HCT116 (cell line): ENCODE measurements at regions not wholly inside any gene's neighbourhood (a gene's known extent, or its start where the extent isn't known, plus 50 kb on each side); places are given as distances from the start of the nearest gene placed in this dataset.

Experiments used
- ATAC-seq: fragments of 200-7000 bp; cut with Tn5 transposase; 2 replicates; pipeline ENCODE4 v1.9.1; 2020; ENCODE audit warnings: mild to moderate bottlenecking, moderate library complexity
- BruUV-seq: library from RNA; stranded (reverse); fragments of 400-500 nt; replicated peaks from 2 replicates; lab custom pipeline; 2021; lab: Mats Ljungman, UMichigan
- CTCF ChIA-PET: fragments of 300-600 bp; sonication (Branson Sonifier 250); formaldehyde crosslinking; loops from one replicate; lab custom pipeline; 2021; ENCODE audit warnings: antibody characterized with exemption; lab: Charles Lee
- POLR2A ChIA-PET: fragments of 300-600, 350-600 bp; sonication (Branson Sonifier 250); formaldehyde crosslinking; loops from one replicate; lab custom pipeline; 2021; ENCODE audit warnings: antibody characterized with exemption; lab: Charles Lee
- RAD21 ChIA-PET, 2 experiments: fragments of 300-600 bp; sonication (Branson Sonifier 250); formaldehyde crosslinking; loops; one replicate each; lab custom pipeline; 2023; ENCODE audit warnings: low total read pairs in 2 of 2; ENCODE audit not compliant: uncharacterized antibody in 2 of 2, unreplicated experiment in 2 of 2, low non-redundant PET in 1 of 2; lab: Charles Lee
- DNase-seq: peaks from one replicate; pipeline ENCODE4 v3.0.0-alpha.2; 2010; ENCODE audit warnings: low read depth, low spot score
- H2AFZ ChIP-seq: fragments of 200-600 bp; shearing (Covaris generic), sonication (generic); 2 replicates; pipeline ENCODE4 v1.6.1; 2017; ENCODE audit warnings: low read depth, mixed run types, mixed read lengths, antibody characterized with exemption, low read length; ENCODE audit not compliant: poor library complexity, severe bottlenecking
- H3K27ac ChIP-seq: 2 replicates; pipeline ENCODE4 v1.5.1; 2012; ENCODE audit warnings: low read depth, low read length
- H3K27me3 ChIP-seq: fragments of 200-600 bp; sonication (generic); 2 replicates; pipeline ENCODE4 v1.6.1; 2016; ENCODE audit warnings: mixed run types, low read length, mixed read lengths; ENCODE audit not compliant: insufficient read depth
- H3K36me3 ChIP-seq, 2 experiments: fragments of 200-500 bp in 1 of 2; fragments of 200-600 bp in 1 of 2; sonication (Bioruptor generic) in 1 of 2; sonication (generic) in 1 of 2; 2 replicates each; pipeline versions ENCODE4 v1.5.1 to v1.6.1; 2014 to 2016; ENCODE audit warnings: low read length in 2 of 2, inconsistent platforms in 1 of 2, mixed read lengths in 1 of 2, mixed run types in 1 of 2; ENCODE audit not compliant: insufficient read depth in 2 of 2, control insufficient read depth in 1 of 2
- H3K4me1 ChIP-seq, 2 experiments: fragments of 200-600 bp in 1 of 2; sonication (generic) in 1 of 2; 2 replicates each; pipeline versions ENCODE4 v1.5.1 to v1.6.1; 2012 to 2017; ENCODE audit warnings: low read length in 2 of 2, inconsistent platforms in 1 of 2, mild to moderate bottlenecking in 1 of 2, mixed read lengths in 1 of 2, mixed run types in 1 of 2, moderate library complexity in 1 of 2; ENCODE audit not compliant: insufficient read depth in 2 of 2, control insufficient read depth in 1 of 2
- H3K4me2 ChIP-seq: fragments of 200-600 bp; sonication (generic); 2 replicates; pipeline ENCODE4 v1.6.1; 2017; ENCODE audit warnings: mixed run types, low read length, mixed read lengths
- H3K4me3 ChIP-seq, 2 experiments: fragments of 200-600 bp in 1 of 2; sonication (generic) in 1 of 2; replicated peaks in 1 of 2; 2 replicates each; pipeline ENCODE4 v1.5.1; 2011 to 2016; ENCODE audit warnings: low read length in 2 of 2, control low read depth in 1 of 2, low read depth in 1 of 2, mild to moderate bottlenecking in 1 of 2, mixed read lengths in 1 of 2, mixed run types in 1 of 2
- H3K79me2 ChIP-seq: fragments of 200-600 bp; sonication (generic); 2 replicates; pipeline ENCODE4 v1.6.1; 2017; ENCODE audit warnings: mild to moderate bottlenecking, mixed run types, low read length, moderate library complexity, mixed read lengths; ENCODE audit not compliant: insufficient read depth
- H3K9ac ChIP-seq: fragments of 200-600 bp; sonication (generic); 2 replicates; pipeline ENCODE4 v1.6.1; 2016; ENCODE audit warnings: low read length, mixed read lengths
- H3K9me2 ChIP-seq: fragments of 200-600 bp; sonication (generic), shearing (Covaris generic); 2 replicates; pipeline ENCODE4 v1.6.1; 2017; ENCODE audit warnings: mixed run types, mild to moderate bottlenecking, moderate library complexity; ENCODE audit not compliant: insufficient read depth
- H3K9me3 ChIP-seq, 2 experiments: fragments of 200-500 bp in 1 of 2; fragments of 200-600 bp in 1 of 2; sonication (Bioruptor generic) in 1 of 2; sonication (generic) in 1 of 2; 2 replicates each; pipeline ENCODE4 v1.6.1; 2014 to 2017; ENCODE audit warnings: low read length in 2 of 2, mixed read lengths in 2 of 2, inconsistent platforms in 1 of 2, low read depth in 1 of 2, mild to moderate bottlenecking in 1 of 2, mixed run types in 1 of 2, moderate library complexity in 1 of 2; ENCODE audit not compliant: control insufficient read depth in 1 of 2, insufficient read depth in 1 of 2
- H4K20me1 ChIP-seq: fragments of 200-600 bp; sonication (generic), shearing (Covaris generic); 2 replicates; pipeline ENCODE4 v1.6.1; 2017; ENCODE audit warnings: mixed run types, mild to moderate bottlenecking, moderate library complexity; ENCODE audit not compliant: insufficient read depth
- CEBPB ChIP-seq: IDR thresholded peaks from 2 replicates; pipeline ENCODE4 v1.6.1; 2012; ENCODE audit warnings: low read depth
- EZH2 ChIP-seq: fragments of 200-600 bp; sonication (generic); IDR thresholded peaks from 2 replicates; pipeline ENCODE4 v1.6.1; 2017; ENCODE audit warnings: antibody characterized with exemption, mixed run types
- EZH2phosphoT487 ChIP-seq: fragments of 200-600 bp; IDR thresholded peaks from 2 replicates; pipeline ENCODE4 v1.6.1; 2018; ENCODE audit warnings: antibody characterized with exemption, borderline replicate concordance
- JUND ChIP-seq: IDR thresholded peaks from 2 replicates; pipeline ENCODE4 v1.6.1; 2012
- POLR2AphosphoS5 ChIP-seq: IDR thresholded peaks from 2 replicates; pipeline ENCODE4 v1.6.1; 2011; ENCODE audit warnings: mild to moderate bottlenecking, low read depth, low read length, moderate library complexity
- RAD21 ChIP-seq: IDR thresholded peaks from 2 replicates; pipeline ENCODE4 v1.6.1; 2012; ENCODE audit warnings: low read depth, mild to moderate bottlenecking
- SRF ChIP-seq: IDR thresholded peaks from 2 replicates; pipeline ENCODE4 v1.6.1; 2012; ENCODE audit warnings: low read depth
- TCF7L2 ChIP-seq: IDR thresholded peaks from 2 replicates; pipeline ENCODE4 v1.7.0; 2011; ENCODE audit warnings: borderline replicate concordance, inconsistent platforms; ENCODE audit not compliant: insufficient read depth, insufficient read length; ENCODE audit errors: extremely low read depth
- ZFX ChIP-seq: fragments of 450-650 bp; IDR thresholded peaks from 2 replicates; pipeline ENCODE4 v1.6.1; 2017
- ZNF274 ChIP-seq: fragments of 200-500 bp; sonication (Bioruptor generic); IDR thresholded peaks from 2 replicates; pipeline ENCODE4 v1.6.1; 2014; ENCODE audit warnings: mild to moderate bottlenecking, low read depth, low read length, inconsistent platforms
- intact Hi-C: fragments of 100-400 bp; cut with micrococcal nuclease; formaldehyde crosslinking; loops from 2 replicates; pipeline ENCODE4 v1.10.0; 2022
- TF ChIP-seq, protein P1 (sequence below): IDR thresholded peaks from 2 replicates; pipeline ENCODE4 v1.6.1; 2012

DNA sequence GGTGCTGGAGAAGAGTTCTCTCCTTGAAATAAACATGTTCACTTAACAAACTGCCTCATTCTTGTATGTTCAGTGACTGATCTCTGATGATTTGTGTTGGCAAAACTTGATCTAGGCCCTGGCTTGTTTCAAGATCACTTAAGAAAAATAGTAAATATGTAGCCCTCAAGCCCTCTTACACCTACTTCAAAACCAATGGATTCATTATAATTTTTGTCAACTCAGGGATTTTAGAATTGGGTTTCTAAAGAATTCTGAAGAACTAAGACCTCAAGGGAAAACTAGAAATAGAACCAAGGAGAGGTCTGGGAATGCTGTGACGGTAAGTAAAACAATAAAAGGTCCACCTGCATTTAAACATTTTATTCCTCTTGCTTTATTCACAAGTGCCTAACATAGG lies 1731.6 kb upstream of the CELF4 start:
- H3K9me2 ChIP-seq, result no peaks in the 10 kb centered on the region
- H3K4me2 ChIP-seq, result no peak overlapping the region
- BruUV-seq, result no TSS peak
- no peaks in the 10 kb centered on the region for H3K9me3 ChIP-seq
- H3K9ac ChIP-seq, result no peak overlapping the region
- no peak overlapping the region for H3K4me3 ChIP-seq
- POLR2A ChIA-PET, result no interaction called here
- H2AFZ ChIP-seq, result no peak overlapping the region
- H3K27me3 ChIP-seq, result no peaks in the 10 kb centered on the region
- no peaks in the 10 kb centered on the region for H3K79me2 ChIP-seq
- H3K36me3 ChIP-seq, result no peaks in the 10 kb centered on the region
- no peaks in the 10 kb centered on the region for H3K4me1 ChIP-seq
- no peaks in the 10 kb centered on the region for H4K20me1 ChIP-seq
- TF ChIP-seq TCF7L2 (no peak), EZH2phosphoT487 (no peak), JUND (no peak), EZH2 (no peak), SRF (no peak), ZFX (no peak), CEBPB (no peak), ZNF274 (no peak)
- TF ChIP-seq, all 23 proteins: peak for 0
- intact Hi-C loops, result no loop called here
- DNase-seq (no peak), ATAC-seq (no peak)
- ChIA-PET RAD21 (no interaction called here), CTCF (no interaction called here)
- no peak overlapping the region for H3K27ac ChIP-seq

DNA sequence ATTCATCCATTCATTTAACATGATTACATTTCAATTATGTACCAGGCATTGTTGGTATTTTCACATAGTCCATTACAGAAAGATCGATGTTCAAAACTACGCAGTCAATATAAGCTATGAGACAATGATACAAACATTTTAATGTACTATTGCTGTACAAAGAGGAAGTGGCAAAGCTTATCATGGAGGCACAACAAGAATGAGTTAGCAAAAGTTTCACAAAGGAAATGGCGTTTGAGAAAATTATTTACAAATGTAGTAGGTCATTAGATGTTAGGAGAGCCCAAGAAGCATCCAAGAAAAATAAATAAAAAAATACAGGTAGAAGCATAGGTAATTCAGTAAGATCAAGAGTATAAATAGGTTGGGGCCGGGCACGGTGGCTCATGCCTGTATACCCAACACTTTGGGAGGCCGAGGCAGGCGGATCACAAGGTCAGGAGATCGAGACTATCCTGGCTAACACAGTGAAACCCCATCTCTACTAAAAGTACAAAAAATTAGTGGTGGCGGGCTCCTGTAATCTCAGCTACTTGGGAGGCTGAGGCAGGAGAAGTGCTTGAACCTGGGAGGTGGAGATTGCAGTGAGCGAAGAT lies 1730.8 kb upstream of the CELF4 start:
- Histone ChIP-seq H3K4me1 (no peaks in the 10 kb centered on the region), H3K36me3 (no peaks in the 10 kb centered on the region), H3K9me2 (no peaks in the 10 kb centered on the region), H4K20me1 (no peaks in the 10 kb centered on the region), H3K9ac (no peak overlapping the region), H3K4me3 (no peak overlapping the region), H3K4me2 (no peak overlapping the region), H3K27ac (no peak overlapping the region), H3K79me2 (no peaks in the 10 kb centered on the region), H3K9me3 (no peaks in the 10 kb centered on the region), H3K27me3 (no peaks in the 10 kb centered on the region), H2AFZ (no peak overlapping the region)
- intact Hi-C loops, result no loop called here
- ATAC-seq (no peak), DNase-seq (no peak)
- BruUV-seq, result no TSS peak
- ChIA-PET RAD21 (no interaction called here), POLR2A (no interaction called here), CTCF (no interaction called here)
- TF ChIP-seq, protein P1, sequence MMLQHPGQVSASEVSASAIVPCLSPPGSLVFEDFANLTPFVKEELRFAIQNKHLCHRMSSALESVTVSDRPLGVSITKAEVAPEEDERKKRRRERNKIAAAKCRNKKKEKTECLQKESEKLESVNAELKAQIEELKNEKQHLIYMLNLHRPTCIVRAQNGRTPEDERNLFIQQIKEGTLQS, result no peak
- no peak for TF ChIP-seq RAD21
- no peak for TF ChIP-seq POLR2AphosphoS5
